GM18909 (cell line): ENCODE measurements at regions not wholly inside any gene's neighbourhood (a gene's known extent, or its start where the extent isn't known, plus 50 kb on each side); places are given as distances from the start of the nearest gene placed in this dataset.

ENCODE experiments used
- ATAC-seq: cut with Tn5 transposase; IDR thresholded peaks from one replicate; pipeline ENCODE4 v1.9.1; 2021; ENCODE audit warnings: mild to moderate bottlenecking; ENCODE audit not compliant: unreplicated experiment, poor library complexity

DNA sequence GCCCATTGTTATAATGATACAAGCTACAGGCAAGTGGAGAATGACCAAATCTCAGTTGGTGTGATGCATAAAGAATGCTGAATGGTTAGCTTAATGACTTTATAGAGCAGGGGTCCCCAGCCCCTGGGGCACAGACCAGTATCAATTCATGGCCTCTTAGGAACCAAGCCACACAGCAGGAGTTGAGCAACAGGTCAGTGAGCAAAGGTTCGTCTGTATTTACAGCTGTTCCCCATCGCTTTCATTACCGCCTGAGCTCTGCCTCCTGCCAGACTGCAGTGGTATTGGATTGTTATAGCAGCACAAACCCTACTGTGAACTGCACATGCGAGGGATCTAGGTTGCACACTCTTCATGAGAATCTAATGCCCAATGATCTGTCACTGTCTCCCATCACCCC is 114.0 kb upstream of the ZFHX3 start:
- ATAC-seq: no peak

DNA sequence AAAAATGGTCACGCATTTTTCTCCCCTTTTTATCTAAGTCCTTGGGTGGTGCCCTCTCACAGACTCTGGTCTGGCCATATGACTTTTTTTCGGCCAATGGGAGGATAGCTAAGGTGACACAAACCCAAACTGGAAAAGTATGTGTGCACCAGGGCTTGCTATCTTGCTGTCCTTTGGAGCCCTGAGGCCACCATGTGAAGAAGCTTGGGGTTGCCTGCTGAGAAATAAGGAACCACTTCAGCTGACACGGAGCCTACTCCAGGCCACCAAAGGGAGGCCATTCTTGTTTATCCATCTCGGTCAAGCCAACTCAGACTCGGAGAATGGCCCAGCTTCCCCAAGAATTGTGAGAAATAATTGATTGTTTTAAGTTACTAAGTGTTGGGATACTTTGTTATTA is 111.4 kb upstream of the ZFHX3 start:
- ATAC-seq: no peak

DNA sequence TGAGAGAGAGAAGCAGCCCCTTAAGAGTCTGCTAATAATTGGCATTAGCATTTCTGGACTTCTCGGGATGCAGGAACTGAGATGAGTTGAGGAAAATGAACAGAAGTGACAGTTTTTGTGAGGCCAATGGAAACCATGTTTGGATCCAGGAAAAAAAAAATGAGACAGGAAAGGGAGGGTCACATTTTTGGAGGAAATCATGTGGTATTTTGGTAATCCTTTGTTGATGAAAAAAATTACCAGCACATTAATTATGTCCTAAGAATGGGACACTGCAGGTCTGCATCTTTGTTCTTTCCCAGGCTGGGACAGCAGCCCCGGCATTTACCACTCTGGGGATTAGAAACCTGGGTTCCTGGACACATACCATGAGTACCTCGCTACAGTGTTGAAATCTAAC is 109.9 kb upstream of the ZFHX3 start:
- no peak for ATAC-seq

DNA sequence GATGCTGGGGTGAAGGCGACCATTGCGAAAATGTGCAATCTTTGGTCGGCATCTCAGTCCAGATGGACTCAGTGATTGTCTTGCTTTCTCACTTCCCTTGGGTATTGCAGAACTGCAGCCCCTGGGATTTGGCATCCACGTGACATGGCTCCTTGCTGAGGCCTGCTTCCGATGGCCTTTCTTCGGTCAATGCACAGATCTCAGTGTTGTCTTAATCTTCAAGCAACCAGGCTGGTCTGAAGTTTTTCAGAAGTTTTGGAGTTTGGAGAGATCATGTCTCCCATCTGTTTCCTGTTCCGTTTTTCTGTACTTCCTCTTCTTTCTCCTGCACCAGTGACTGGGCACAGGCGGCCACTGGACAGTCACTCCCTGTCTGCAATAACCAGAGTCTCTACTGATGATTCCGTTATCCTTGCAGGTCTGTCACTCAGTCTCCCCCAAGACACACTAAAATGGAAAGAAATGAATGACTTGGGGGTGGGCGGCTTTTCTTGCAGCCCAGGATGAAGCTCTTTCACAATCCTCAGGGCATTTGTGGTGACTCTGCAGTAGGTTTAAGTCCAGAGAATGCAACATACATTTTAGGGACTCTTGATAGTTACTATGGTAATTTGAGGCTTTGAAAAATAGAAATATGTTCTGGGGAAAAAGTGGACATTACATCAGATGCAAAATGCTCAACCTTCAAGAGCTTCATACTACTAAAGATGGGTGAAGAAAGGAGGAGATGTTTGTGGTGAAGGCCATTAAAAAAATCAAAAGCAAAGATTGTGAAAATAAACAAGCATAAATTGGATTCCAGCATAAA is 106.3 kb upstream of the ZFHX3 start:
- ATAC-seq: no peak

GRCh38 chr16:73152386-73153125 is 104.6 kb upstream of the ZFHX3 start:
- ATAC-seq: no peak

GRCh38 chr16:73151941-73152340 is 104.0 kb upstream of the ZFHX3 start:
- ATAC-seq: no peak

GRCh38 chr16:73151225-73151624 is 103.3 kb upstream of the ZFHX3 start:
- no peak for ATAC-seq

DNA sequence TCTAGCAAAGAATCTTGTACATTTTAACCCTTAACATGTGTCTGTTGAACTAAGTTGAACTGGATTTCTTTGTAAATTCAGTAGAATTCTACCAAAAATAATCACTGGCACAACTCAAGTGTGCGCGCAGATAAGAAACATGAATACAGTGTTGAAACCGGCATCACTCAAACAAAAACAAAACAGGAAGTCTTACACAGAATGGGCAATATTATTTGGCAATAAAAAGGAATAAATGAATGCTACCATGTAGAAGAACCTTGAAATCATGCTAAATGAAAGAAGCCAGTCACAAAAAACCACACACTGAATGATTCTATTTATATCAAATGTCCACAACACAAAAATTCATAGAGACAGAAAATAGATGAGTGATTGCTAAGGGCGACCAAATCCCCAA is 102.9 kb upstream of the ZFHX3 start:
- ATAC-seq: no peak

GRCh38 chr16:73149334-73149733 is 101.4 kb upstream of the ZFHX3 start:
- no peak for ATAC-seq

- no peak for ATAC-seq
These were observed 100.0 kb upstream of the ZFHX3 start for GRCh38 chr16:73147958-73148357.

DNA sequence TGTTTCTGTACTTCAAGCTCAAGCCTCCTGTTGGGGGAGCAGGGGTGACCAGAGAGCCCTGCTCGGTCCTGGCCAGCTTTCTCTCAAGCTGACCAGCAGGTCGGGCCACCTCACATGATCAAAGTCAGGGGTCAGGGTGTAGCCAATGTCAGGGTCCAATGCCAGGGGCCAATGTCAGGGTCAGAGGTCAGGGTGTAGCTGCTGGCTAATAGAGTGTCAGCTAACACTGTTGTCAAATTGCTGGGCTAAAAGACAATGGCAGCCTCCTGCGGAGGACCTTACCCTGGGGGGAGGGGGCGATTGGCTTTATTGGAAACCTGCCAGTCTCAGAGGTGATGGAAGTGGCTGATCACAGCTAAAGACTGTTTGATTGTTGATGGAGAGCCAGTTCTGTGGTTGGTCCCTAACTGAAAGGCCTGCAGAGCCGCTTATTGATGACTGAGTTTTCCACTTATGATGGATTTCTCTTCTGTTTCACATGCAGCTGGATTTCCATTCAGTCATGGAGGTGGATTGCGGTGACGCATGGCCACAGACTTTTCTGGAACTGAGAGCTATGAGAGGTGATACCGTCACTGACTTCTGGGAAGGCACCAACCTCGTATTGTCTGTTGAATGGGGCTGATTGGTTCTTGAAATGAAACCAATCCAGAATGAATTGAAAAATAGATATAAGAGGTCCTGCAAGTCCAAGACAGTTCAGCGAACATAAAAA is 97.4 kb upstream of the ZFHX3 start:
- no peak for ATAC-seq

- no peak for ATAC-seq
These were observed 95.9 kb upstream of the ZFHX3 start for GRCh38 chr16:73143576-73144422.

DNA sequence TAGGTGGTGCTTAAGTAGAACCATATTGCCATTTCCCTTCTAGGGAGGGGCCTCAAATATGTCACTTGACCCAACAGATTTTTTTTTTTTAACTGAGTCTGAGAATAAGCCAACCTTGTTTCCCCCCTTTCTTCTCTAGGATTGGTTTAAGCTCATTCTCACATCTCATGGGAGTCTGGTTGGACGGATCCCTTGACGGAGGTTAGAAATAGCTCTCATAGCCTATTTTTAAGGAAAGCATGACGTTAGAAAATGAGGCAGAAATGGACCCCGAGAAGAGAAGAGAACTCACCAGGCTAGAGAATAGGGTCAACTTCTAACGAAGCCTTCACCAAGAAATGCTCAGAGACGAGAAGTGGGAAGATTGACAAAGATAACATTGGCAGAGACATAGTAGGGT is 95.1 kb upstream of the ZFHX3 start:
- ATAC-seq: no peak

DNA sequence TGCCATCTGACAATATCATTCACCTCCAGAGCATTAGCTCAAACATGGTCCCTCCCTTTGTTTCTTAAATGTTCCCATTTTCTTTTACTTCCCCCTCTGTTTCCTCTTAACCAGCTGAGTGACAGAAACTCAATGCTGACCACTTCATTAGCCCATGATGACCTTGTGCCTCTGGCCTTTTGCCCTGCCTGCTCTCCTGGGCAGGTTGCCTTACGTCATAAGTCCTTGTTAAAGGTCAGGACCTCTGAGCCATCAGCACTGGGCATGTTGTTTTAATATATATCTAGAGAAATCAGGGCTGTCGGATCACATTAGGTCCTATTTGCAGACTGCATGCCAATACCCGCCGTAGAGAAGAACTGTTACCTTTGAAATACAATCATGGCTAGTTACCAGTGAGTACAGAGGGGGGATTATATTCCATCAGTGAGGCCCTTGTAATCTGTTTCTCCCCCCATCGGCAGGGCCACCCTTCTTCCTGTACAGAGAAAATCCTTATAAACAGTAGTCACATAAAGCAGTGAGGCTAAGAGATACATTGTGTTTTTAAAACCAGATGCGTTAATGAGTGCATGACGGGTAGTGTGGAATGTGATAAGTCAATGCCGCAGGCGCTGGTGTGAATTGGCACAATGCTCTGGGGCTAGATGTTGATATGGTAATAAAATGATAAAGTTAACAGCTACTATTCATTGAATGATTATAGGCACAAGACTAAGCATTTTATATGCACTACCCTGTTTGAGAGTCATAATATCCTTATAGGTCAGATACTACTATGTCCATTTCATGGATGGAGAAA is 94.3 kb upstream of the ZFHX3 start:
- ATAC-seq: no peak

DNA sequence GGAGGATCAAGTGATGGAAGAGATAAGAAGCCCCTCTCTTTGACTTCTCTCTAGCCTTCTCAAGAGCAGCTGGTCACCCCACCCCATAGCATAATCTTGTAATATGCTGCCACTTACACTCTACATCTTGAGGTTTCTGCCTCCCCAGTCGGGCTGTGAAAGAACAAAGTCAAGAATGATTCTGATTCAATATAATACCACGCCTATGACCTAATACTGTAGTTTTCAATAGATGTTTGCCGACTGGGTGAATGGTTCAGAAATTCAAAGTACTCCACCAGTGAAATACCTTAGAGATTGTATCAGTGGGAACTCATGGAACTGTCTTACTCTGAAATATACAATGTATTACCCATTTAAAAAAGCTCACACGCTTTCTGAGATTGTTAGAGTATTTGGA is 93.0 kb upstream of the ZFHX3 start:
- no peak for ATAC-seq

GRCh38 chr16:73131156-73131862 is 83.4 kb upstream of the ZFHX3 start:
- ATAC-seq: no peak

DNA sequence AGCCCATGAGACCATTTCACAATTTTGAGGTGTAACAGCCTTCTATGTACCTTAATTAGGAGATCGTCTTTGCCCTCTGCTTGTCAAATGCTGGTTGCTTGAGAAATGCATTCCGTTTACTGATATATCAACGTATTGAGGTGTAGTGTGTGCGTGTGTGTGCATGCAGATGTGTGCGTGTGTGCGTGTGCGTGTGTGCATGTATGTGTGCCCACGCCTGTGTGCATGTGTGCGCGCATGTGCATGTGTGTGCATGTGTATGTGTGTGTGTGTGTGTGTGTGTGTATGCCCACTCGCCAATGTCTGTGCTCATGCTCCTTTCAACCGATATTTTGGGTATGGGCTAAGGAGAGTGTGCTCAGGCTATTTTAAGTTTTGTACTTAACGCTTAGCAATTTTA is 81.5 kb upstream of the ZFHX3 start:
- no peak for ATAC-seq

DNA sequence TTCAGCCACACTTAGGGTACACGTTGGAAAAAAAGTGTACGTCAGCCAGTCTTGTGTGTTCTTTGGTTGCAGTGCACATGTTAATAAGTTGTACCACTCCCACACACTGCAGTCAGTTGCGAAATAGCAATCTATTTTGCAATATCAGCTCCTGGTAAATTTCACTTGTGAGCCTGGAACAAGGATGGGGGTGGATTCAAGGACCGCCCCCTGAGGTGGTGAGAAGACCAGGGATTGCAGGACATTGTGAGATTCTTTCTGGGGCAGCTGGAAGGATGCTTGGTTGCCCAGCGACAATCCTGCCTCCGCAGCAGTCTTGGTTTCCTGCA is 78.6 kb upstream of the ZFHX3 start:
- no peak for ATAC-seq

DNA sequence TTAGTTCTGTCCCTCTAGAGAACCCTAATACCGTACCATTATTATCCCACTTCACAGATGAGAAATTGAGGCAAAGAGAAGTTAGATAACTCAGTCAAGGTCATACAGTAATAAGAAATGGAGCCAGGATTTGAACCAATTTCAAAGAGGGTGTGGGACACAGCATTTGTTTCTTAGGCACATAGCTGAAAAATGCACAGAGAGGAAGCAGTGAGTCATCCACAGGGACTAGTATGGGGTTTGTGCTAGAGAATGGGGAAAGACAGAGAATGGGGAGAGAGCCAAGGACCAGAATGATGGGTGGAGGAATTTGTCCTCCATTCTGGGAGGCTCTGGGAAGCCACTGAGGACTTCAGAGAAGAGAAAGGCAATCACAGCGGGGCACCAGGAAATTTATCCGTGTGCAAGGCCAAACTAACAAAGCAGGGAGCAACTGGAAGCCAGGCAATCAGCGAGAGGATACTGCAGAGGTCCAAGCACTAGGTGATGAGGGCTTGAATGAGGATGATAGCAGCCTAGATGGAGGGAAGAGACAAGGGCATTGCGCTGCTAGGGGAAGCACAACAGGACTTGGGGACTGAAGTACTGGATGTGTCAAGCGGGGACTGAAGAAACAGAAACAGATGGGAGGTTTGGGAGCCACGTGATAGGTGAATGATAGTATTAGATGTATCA is 78.1 kb upstream of the ZFHX3 start:
- ATAC-seq: no peak
